ENCODE measurements at regions not wholly inside any gene's neighbourhood (a gene's known extent, or its start where the extent isn't known, plus 50 kb on each side); places are given as distances from the start of the nearest gene placed in this dataset.

DNA sequence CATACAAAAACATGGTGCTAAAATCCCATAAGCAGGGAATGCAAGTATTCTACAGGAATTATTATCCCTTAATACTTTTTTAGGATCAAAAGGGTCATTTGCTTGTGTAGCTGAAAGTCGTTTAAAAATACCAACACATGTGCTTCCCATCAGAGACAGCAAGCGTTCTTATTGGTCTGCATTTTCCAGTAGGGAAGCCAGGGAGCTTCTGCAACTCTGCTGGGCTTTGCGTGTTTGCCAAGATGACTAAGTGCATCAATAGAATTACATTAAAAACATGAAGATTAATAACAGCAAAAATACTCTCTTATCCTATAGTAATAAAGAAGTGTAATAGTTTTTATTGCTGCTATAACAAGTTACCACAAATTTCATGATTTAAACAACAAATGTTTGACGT is 111.2 kb downstream of the QDPR start:
- H3K4me2 ChIP-seq (ENCODE audit: low read length), result no peak overlapping the region
- intact Hi-C loops (cut with micrococcal nuclease), result no loop called here
- no peak overlapping the region for H3K4me3 ChIP-seq (ENCODE audit: low read length)
- H3F3A ChIP-seq (ENCODE audit: low read length, unreplicated experiment), result no peaks in the 10 kb centered on the region
- H3K79me2 ChIP-seq (ENCODE audit: low read length), result no peaks in the 10 kb centered on the region
- no peaks in the 10 kb centered on the region for H3K9me3 ChIP-seq (ENCODE audit: low read length)
- ChIA-PET POLR2A (ENCODE audit: unreplicated experiment) (no interaction called here), CTCF (no interaction called here)
- no peak overlapping the region for H2AFZ ChIP-seq (ENCODE audit: low read length)
- BruUV-seq (replicated peaks), result no TSS peak
- no peaks in the 10 kb centered on the region for H4K20me1 ChIP-seq (ENCODE audit: low read length)
- no peak overlapping the region for H3K27ac ChIP-seq (ENCODE audit: low read length)
- no peaks in the 10 kb centered on the region for H3K36me3 ChIP-seq (ENCODE audit: low read depth, low read length)
- no peak for ATAC-seq
- H3K9ac ChIP-seq (ENCODE audit: low read length), result no peak overlapping the region
- no peak for TF ChIP-seq EZH2 (IDR thresholded peaks at IDR 0.05; ENCODE audit: low read length, unreplicated experiment)
- TF ChIP-seq, protein P1, sequence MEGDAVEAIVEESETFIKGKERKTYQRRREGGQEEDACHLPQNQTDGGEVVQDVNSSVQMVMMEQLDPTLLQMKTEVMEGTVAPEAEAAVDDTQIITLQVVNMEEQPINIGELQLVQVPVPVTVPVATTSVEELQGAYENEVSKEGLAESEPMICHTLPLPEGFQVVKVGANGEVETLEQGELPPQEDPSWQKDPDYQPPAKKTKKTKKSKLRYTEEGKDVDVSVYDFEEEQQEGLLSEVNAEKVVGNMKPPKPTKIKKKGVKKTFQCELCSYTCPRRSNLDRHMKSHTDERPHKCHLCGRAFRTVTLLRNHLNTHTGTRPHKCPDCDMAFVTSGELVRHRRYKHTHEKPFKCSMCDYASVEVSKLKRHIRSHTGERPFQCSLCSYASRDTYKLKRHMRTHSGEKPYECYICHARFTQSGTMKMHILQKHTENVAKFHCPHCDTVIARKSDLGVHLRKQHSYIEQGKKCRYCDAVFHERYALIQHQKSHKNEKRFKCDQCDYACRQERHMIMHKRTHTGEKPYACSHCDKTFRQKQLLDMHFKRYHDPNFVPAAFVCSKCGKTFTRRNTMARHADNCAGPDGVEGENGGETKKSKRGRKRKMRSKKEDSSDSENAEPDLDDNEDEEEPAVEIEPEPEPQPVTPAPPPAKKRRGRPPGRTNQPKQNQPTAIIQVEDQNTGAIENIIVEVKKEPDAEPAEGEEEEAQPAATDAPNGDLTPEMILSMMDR (conservative IDR thresholded peaks at IDR 0.05; ENCODE audit: low read depth, low read length), result no peak
- TF ChIP-seq EZH2phosphoT487 (IDR thresholded peaks at IDR 0.05; ENCODE audit: borderline replicate concordance, low read length), result no peak
- peaks cover 37% of the 10 kb centered on the region for H3K27me3 ChIP-seq (ENCODE audit: low read length)
- no peaks in the 10 kb centered on the region for H3K4me1 ChIP-seq (ENCODE audit: insufficient read depth, low read length)
- no peaks in the 10 kb centered on the region for H3K9me2 ChIP-seq (replicated peaks; ENCODE audit: low read length)
- no peak for DNase-seq

DNA sequence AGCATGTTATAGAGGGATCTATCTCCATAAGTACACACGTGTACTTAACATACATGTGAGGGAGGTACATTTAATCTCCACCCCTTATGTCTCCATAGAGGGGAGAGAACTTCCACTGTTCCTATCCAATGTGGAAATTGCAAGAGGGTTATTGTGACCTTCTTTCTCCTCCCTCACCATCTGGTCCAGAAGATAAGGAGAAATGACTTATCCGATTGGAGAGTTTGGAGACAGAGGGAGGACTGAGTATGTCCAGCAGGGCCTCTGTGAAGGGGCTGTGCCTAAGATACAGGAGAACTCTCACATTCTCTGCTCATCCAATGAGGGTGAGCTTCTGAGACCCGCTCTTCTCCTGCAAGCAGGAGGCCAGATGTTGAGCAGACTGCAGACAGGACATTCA is 113.1 kb downstream of the QDPR start:
- ATAC-seq (no peak), DNase-seq (no peak)
- CTCF ChIA-PET, result interaction anchor here (0.5 kb wide), 1 partner anchor 8 kb away, joined by 4 read pairs; no protein-coding TSS in a partner anchor
- intact Hi-C loops (cut with micrococcal nuclease), result no loop called here
- Histone ChIP-seq H2AFZ (ENCODE audit: low read length) (no peak overlapping the region), H3F3A (ENCODE audit: low read length, unreplicated experiment) (no peaks in the 10 kb centered on the region), H4K20me1 (ENCODE audit: low read length) (no peaks in the 10 kb centered on the region), H3K27ac (ENCODE audit: low read length) (no peak overlapping the region), H3K9me2 (replicated peaks; ENCODE audit: low read length) (no peaks in the 10 kb centered on the region), H3K9ac (ENCODE audit: low read length) (no peak overlapping the region), H3K36me3 (ENCODE audit: low read depth, low read length) (no peaks in the 10 kb centered on the region), H3K4me3 (ENCODE audit: low read length) (no peak overlapping the region), H3K4me1 (ENCODE audit: insufficient read depth, low read length) (no peaks in the 10 kb centered on the region), H3K27me3 (ENCODE audit: low read length) (peaks cover 49% of the 10 kb centered on the region), H3K9me3 (ENCODE audit: low read length) (no peaks in the 10 kb centered on the region), H3K4me2 (ENCODE audit: low read length) (no peak overlapping the region), H3K79me2 (ENCODE audit: low read length) (no peaks in the 10 kb centered on the region)
- TF ChIP-seq EZH2phosphoT487 (IDR thresholded peaks at IDR 0.05; ENCODE audit: borderline replicate concordance, low read length) (no peak), EZH2 (IDR thresholded peaks at IDR 0.05; ENCODE audit: low read length, unreplicated experiment) (no peak)
- TF ChIP-seq, protein P1 (conservative IDR thresholded peaks at IDR 0.05; ENCODE audit: low read depth, low read length), result no peak
- POLR2A ChIA-PET (ENCODE audit: unreplicated experiment), result no interaction called here
- no TSS peak for BruUV-seq (replicated peaks)

DNA sequence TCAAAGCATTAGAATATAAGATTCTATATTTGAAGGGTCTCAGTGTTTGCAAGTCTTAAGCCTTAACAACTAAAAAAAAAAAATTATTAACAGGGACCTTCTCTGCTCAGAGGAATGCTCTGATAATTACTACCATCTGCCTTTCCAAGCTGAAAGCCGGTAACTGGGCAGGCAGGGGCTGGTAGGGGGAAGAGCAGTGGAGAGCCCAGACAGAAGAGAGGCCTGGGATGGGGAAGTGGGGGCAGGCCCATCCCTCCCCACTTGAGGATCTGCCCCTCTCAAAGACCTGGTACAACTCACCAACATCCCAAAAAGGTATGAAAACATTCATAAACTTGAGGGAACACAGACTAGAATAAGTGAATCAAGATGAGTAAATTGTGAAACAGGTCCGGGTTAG is 113.9 kb downstream of the QDPR start:
- Histone ChIP-seq H3K9ac (ENCODE audit: low read length) (no peak overlapping the region), H3K4me1 (ENCODE audit: insufficient read depth, low read length) (no peaks in the 10 kb centered on the region), H3K27ac (ENCODE audit: low read length) (no peak overlapping the region), H3K27me3 (ENCODE audit: low read length) (peaks cover 54% of the 10 kb centered on the region), H3K4me3 (ENCODE audit: low read length) (no peak overlapping the region), H4K20me1 (ENCODE audit: low read length) (no peaks in the 10 kb centered on the region), H3K36me3 (ENCODE audit: low read depth, low read length) (no peaks in the 10 kb centered on the region), H3K4me2 (ENCODE audit: low read length) (no peak overlapping the region), H3K9me2 (replicated peaks; ENCODE audit: low read length) (no peaks in the 10 kb centered on the region), H3K79me2 (ENCODE audit: low read length) (no peaks in the 10 kb centered on the region), H3F3A (ENCODE audit: low read length, unreplicated experiment) (no peaks in the 10 kb centered on the region), H3K9me3 (ENCODE audit: low read length) (no peaks in the 10 kb centered on the region), H2AFZ (ENCODE audit: low read length) (no peak overlapping the region)
- ChIA-PET POLR2A (ENCODE audit: unreplicated experiment) (no interaction called here), CTCF (no interaction called here)
- TF ChIP-seq, protein P1 (conservative IDR thresholded peaks at IDR 0.05; ENCODE audit: low read depth, low read length), result no peak
- TF ChIP-seq EZH2phosphoT487 (IDR thresholded peaks at IDR 0.05; ENCODE audit: borderline replicate concordance, low read length) (no peak), EZH2 (IDR thresholded peaks at IDR 0.05; ENCODE audit: low read length, unreplicated experiment) (no peak)
- ATAC-seq, result no peak
- intact Hi-C loops (cut with micrococcal nuclease), result no loop called here
- no peak for DNase-seq
- BruUV-seq (replicated peaks), result no TSS peak
